ENCODE measurements at regions not wholly inside any gene's neighbourhood (a gene's known extent, or its start where the extent isn't known, plus 50 kb on each side); places are given as distances from the start of the nearest gene placed in this dataset.

DNA sequence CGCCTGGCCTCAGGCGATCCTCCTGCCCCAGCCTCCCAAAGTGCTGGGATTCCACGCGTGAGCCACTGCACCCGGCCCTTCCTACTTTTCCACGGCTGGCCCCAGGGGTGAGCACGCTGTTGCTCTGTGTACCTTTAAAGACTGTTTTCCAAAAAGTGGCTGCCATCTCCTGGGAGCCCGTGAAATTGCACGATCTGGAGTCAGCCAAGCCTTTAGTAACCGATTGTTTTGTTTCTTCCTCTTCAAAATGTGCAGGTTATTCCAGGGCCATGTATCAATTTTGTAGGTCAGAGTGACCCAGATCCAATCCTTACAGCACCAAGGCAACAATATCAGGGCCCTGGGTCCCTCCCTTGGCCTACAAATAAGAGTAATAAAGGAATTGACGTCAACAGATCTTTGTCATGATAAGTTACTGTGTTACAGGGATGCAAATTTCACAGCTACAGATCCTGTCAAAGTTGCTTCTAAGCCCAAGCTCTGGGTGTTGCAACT is 135.6 kb upstream of the ZNF236 start:
- DNase-seq (ENCODE audit: extremely low read depth in 1 of 2, low read depth in 1 of 2): no peak

DNA sequence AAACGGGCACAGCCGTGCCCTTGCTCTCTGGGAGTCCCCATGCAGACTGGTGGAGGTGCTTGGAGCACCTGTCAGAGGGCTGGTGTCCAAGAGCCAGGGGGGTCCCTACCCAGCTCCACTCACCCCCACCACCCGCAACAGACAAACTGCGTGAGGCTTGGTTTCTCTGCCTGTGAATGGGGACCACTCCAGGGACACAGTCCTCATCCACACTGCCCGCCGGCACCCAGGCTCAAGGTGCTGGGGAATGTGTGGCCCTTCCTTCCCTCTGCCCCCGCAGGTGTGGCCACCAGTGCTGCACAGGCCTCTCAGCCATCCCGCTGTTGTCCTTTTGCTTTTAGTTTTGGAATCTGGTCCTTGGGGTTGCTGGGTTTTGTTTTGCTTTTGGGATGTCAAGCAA is 136.5 kb upstream of the ZNF236 start:
- no peak for DNase-seq (ENCODE audit: extremely low read depth in 1 of 2, low read depth in 1 of 2)

GRCh38 chr18:76685402-76685801 is 137.0 kb upstream of the ZNF236 start:
- DNase-seq (ENCODE audit: extremely low read depth in 1 of 2, low read depth in 1 of 2): no peak

DNA sequence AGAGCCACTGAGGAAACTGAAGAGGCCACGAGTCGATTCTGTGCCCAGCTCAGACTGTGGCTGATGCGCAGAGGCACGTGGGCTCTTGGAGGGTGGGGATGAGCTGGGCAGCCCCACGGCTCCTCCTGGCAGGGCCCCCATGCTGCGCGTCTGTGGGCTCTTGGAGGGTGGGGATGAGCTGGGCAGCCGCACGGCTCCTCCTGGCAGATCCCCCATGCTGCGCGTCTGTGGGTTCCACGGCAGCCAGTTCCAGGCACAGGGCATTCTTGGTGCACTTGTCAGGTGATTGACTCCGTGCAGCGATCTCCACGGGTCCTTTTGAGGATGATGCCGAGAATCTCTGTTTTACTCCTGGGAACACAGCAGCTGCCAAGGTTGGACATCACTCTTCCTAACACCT is 138.1 kb upstream of the ZNF236 start:
- no peak for DNase-seq (ENCODE audit: extremely low read depth in 1 of 2, low read depth in 1 of 2)

DNA sequence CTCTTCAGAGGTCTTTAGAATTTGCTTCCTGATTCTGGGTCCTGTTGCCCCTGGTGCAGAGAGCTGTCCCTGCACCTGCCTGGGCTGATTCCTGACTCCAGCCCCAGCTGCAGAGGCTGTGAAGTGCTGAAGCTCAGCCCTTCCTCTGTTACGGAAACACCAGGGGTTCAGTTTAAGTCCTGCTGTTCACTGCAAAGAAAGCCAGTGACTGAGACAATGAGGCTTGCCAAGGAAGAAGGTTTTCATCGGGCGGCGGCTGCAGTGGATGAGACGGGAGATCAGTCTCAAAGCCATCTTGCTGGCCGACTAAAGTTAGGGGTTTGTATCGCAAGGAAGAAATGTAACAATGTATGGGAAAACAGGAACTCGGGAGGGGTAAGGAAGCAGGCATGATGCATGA is 142.4 kb upstream of the ZNF236 start:
- no peak for DNase-seq (ENCODE audit: extremely low read depth in 1 of 2, low read depth in 1 of 2)

GRCh38 chr18:76679259-76679658 is 143.1 kb upstream of the ZNF236 start:
- DNase-seq (ENCODE audit: extremely low read depth in 1 of 2, low read depth in 1 of 2): no peak

- no peak for DNase-seq (ENCODE audit: extremely low read depth in 1 of 2, low read depth in 1 of 2)
Measured at GRCh38 chr18:76678248-76678647, 144.1 kb upstream of the ZNF236 start.

- DNase-seq (ENCODE audit: extremely low read depth in 1 of 2, low read depth in 1 of 2): no peak
Measured at GRCh38 chr18:76674596-76674995, 147.8 kb upstream of the ZNF236 start.

- no peak for DNase-seq (ENCODE audit: extremely low read depth in 1 of 2, low read depth in 1 of 2)
Measured at GRCh38 chr18:76673281-76674185, 148.8 kb upstream of the ZNF236 start.

DNA sequence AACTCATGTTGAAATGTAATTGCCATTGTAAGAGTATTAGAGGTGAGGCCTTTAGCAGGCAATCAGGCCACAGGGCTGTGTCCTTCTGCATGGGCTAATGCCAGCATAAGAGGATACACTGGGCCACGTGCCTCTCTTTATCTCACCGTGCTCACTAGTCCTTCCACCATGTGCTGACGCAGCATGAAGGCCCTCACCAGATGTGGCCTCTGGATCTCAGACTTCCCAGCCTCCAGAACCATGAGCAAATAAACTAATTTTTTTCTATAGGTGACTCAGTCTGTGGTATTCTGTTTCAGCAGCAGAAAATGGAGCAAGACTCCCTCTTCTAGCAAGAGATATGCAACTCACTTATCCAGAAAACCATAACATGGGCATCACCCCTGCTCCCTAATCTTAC is 149.7 kb upstream of the ZNF236 start:
- DNase-seq (ENCODE audit: extremely low read depth in 1 of 2, low read depth in 1 of 2): no peak

DNA sequence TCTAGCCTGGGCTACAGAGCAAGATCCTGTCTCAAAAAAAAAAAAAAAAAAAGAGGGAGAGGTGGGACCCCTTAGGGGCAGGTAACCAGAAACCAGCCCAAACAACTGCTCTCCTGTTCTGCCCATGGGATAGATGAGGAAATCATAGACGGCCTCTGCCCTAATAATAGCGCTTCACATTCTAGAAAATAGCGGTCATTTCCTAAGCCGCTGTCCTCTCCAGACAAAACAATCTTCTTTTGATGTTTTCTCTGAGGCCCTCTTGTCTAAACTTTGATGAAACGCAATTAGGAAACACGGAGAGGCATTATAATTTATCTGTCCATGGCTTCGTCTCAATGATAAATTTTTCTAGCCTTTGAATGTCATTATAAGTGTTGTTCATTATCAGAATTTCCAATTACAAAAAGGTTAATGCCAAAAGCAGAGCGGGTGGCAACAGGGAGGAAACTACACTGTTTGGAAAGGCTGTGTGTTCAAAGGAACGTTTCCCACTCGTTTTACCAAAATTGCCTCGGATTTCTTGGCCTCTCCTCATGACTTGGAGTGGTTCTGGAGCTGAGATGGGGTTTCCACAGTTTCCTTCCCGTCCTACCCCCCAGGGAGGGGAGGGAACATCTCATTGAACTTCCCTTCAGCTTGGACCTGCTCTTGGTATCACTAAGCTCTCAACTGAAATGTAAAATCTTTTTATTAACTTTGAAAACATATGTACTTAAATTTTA is 151.6 kb upstream of the ZNF236 start:
- DNase-seq (ENCODE audit: extremely low read depth in 1 of 2, low read depth in 1 of 2): no peak

GRCh38 chr18:76668546-76668945 is 153.8 kb upstream of the ZNF236 start:
- no peak for DNase-seq (ENCODE audit: extremely low read depth in 1 of 2, low read depth in 1 of 2)

DNA sequence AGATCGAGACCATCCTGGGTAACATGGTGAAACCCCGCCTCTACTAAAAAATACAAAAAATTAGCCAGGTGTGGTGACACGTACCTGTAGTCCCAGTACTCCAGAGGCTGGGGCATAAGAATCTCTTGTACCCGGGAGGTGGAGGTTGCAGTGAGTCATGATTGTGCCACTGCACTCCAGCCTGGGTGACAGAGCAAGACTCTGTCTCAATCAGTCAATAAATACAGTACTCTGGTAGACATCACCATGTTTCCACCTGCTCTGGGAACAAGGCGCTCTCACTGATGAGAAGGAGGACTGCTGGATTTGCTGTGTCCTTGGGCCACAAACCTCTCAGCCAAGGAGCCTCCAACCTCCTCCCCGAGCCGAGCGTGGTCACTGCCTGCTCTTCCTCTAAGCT is 154.2 kb upstream of the ZNF236 start:
- no peak for DNase-seq (ENCODE audit: extremely low read depth in 1 of 2, low read depth in 1 of 2)

DNA sequence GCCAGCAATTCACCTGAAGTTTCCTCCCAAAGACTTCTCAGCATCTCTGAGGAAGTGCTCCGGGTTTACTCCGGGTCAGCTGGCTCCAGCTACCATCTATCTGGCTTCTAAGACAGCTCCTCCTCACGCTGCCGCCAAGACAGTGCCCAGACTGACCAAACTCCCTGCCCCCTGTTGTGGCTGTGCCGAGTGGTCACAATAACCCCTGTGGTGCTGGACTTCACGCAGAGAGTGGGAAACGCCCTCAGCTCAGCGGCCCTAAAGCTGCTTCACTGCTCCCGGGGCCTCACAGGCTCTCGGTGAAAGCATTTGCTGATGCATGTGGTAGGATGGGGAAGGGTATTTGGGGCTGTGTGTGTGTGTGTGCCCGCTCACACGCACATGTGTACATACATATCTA is 154.8 kb upstream of the ZNF236 start:
- DNase-seq (ENCODE audit: extremely low read depth in 1 of 2, low read depth in 1 of 2): no peak

- DNase-seq (ENCODE audit: extremely low read depth in 1 of 2, low read depth in 1 of 2): no peak
Measured at GRCh38 chr18:76662626-76663025, 159.7 kb upstream of the ZNF236 start.

- DNase-seq (ENCODE audit: extremely low read depth in 1 of 2, low read depth in 1 of 2): no peak
Measured at GRCh38 chr18:76660571-76661192, 161.7 kb upstream of the ZNF236 start.

GRCh38 chr18:76658627-76659026 is 163.6 kb upstream of the ZNF516 start:
- no peak for DNase-seq (ENCODE audit: extremely low read depth in 1 of 2, low read depth in 1 of 2)

DNA sequence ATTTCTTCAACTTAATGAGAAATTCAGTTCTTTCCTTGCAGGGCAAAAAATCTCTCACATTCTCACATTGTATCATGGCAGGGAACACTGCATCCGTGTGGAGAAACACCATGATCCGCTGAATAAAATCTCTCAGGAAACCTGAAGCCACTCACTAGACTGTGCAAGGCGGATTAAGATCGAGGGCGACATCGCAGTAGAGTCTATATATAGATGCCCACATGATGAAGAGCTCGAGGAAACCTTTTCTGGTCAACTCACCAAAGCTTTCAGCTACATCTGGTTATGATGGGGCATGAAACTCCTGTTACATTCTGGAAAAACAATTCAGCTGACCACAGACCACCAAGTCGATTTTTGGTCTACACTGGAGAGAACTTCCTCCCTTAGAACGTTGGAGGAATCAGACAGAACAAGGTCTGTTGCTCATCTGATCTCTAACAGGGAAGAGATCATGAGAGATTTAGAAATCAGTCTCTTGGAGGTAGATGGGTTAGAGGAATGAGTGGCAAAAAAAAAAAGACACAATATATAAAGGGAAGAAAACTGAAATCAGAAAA is 162.9 kb upstream of the ZNF516 start:
- DNase-seq (ENCODE audit: extremely low read depth in 1 of 2, low read depth in 1 of 2): no peak

- no peak for DNase-seq (ENCODE audit: extremely low read depth in 1 of 2, low read depth in 1 of 2)
Measured at GRCh38 chr18:76656925-76657827, 162.1 kb upstream of the ZNF516 start.

DNA sequence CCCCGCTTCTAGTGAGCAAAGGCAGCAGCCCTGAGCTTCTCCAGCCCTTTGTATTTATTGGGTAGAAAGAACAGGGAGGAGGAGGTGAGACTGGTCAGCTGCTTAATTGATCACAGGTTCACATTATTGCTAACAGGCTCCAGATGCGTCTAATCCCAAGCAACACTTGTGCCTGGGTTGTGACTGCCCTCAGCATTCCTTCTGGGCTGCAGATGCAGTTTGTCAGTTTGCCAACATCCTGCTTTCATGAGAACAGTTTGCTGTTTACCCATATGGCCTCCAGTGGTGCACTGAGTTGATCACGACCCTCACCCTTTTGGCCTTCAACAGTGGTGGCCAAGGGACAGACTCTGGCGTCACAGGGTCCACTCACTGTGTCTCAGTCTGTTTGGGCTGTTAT is 159.5 kb upstream of the ZNF516 start:
- no peak for DNase-seq (ENCODE audit: extremely low read depth in 1 of 2, low read depth in 1 of 2)
